Upper lobe of left lung (tissue), 4 donors: ENCODE measurements at regions not wholly inside any gene's neighbourhood (a gene's known extent, or its start where the extent isn't known, plus 50 kb on each side); places are given as distances from the start of the nearest gene placed in this dataset.

Source experiments
- CTCF ChIP-seq, 6 experiments: fragments of 450-650 bp in 4 of 6; fragments of 200-600 bp in 2 of 6; sonication (generic) in 2 of 6; IDR thresholded peaks; one replicate each; pipeline ENCODE4 v1.5.1; 2016 to 2019; ENCODE audit warnings: antibody characterized with exemption in 6 of 6
- POLR2AphosphoS5 ChIP-seq, 2 donors: sonication (generic); formaldehyde crosslinking; IDR thresholded peaks; one replicate each; pipeline ENCODE4 v1.5.1; 2017; ENCODE audit warnings: antibody characterized with exemption in 2 of 2

GRCh38 chr2:17323697-17324096 lies 194.5 kb downstream of the RAD51AP2 start:
- no peak for TF ChIP-seq CTCF (IDR thresholded peaks at IDR 0.05)
- no peak for TF ChIP-seq POLR2AphosphoS5 (IDR thresholded peaks at IDR 0.05)
